Ovary (tissue), 7 donors: ENCODE measurements at regions not wholly inside any gene's neighbourhood (a gene's known extent, or its start where the extent isn't known, plus 50 kb on each side); places are given as distances from the start of the nearest gene placed in this dataset.

Experiments
- DNase-seq, 5 donors: peaks; one replicate each; pipeline ENCODE4 v3.0.0-alpha.2; 2019 to 2020
- H3K27ac ChIP-seq, 2 donors: fragments of 200-600 bp; one replicate each; pipeline versions ENCODE4 v1.5.1 to v1.8.0; 2019 to 2022
- H3K27me3 ChIP-seq: fragments of 200-600 bp; one replicate; pipeline ENCODE4 v1.8.0; 2022
- H3K36me3 ChIP-seq: fragments of 200-600 bp; sonication (generic); one replicate; pipeline ENCODE4 v1.5.1; 2019
- H3K4me1 ChIP-seq: one replicate; pipeline ENCODE4 v1.8.1; 2013; ENCODE audit warnings: mild to moderate bottlenecking, moderate library complexity; ENCODE audit not compliant: insufficient read depth
- H3K4me3 ChIP-seq: fragments of 200-600 bp; sonication (generic); one replicate; pipeline ENCODE4 v1.5.1; 2017
- H3K9me3 ChIP-seq, 2 donors: fragments of 200-600 bp in 1 of 2; sonication (generic) in 1 of 2; one replicate each; pipeline versions ENCODE4 v1.5.1 to v1.8.1; 2013 to 2019; ENCODE audit warnings: mild to moderate bottlenecking in 1 of 2, moderate library complexity in 1 of 2
- EP300 ChIP-seq: sonication (generic); formaldehyde crosslinking; IDR thresholded peaks from one replicate; pipeline ENCODE4 v1.6.1; 2017; ENCODE audit warnings: antibody characterized with exemption
- POLR2A ChIP-seq: fragments of 450-650 bp; IDR thresholded peaks from one replicate; pipeline ENCODE4 v1.6.1; 2017; ENCODE audit warnings: antibody characterized with exemption, mild to moderate bottlenecking, moderate library complexity
- WGBS, 3 donors: extraction: QIAGEN DNeasy Blood & Tissue Kit in 1 of 3; methylation state at CpG; one replicate each; pipeline versions ENCODE4 v1.1.5 to v1.1.7; 2013 to 2017; 5-methylcytosine and 5-hydroxymethylcytosine counted together
- intact Hi-C, 4 donors: fragments of 100-400 bp; cut with DNase I; formaldehyde crosslinking; loops; one replicate each; pipeline versions ENCODE4 v1.11.0 to v1.15.1; 2022 to 2023
- TF ChIP-seq, protein P1 (sequence below), 3 donors: fragments of 450-650 bp in 2 of 3; fragments of 200-600 bp in 1 of 3; IDR thresholded peaks; one replicate each; pipeline versions ENCODE4 v1.5.1 to v1.8.0; 2016 to 2022; ENCODE audit warnings: antibody characterized with exemption in 3 of 3, mild to moderate bottlenecking in 1 of 3
- donor health status: DM: no; HTN: no; CAD: no; lungs with moderate emphysema.
- donor health status: DM: no; HTN: no; CAD: no.
- donor health status: Bipolar disorder and iron deficiency.
- donor health status: DM: no; HTN: no; CAD: no.
- donor health status: DM: yes; HTN: yes; CAD: no.

DNA sequence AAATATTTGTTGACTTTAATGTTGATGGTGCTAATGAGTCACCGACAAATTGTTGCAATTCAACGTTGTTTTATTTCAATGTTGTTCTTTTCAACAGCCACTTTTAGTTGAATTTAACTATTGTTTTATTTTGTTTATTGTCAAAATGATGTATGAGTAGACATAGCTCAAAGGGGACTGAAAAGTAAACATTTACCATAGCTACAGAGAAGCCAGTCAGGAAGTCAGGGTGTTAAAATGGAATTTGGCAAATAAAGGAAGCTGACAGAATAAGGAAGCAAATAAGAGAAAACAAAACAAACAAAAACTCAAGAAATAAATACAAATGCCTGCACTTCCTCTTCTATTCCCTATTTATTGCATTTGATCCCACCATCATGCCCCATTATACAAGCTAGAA, 648.4 kb upstream of the HTR2C start:
- H3K36me3 ChIP-seq: no peaks in the 10 kb centered on the region
- H3K27ac ChIP-seq: no peak overlapping the region
- no peaks in the 10 kb centered on the region for H3K4me1 ChIP-seq
- 41 to 50% (median 48%) methylated on average over 2 of the region's 2 CpGs for WGBS, 3 donors
- intact Hi-C loops: no loop called here
- DNase-seq: no peak
- H3K27me3 ChIP-seq: no peaks in the 10 kb centered on the region
- TF ChIP-seq EP300 (no peak), POLR2A (no peak)
- TF ChIP-seq, protein P1, sequence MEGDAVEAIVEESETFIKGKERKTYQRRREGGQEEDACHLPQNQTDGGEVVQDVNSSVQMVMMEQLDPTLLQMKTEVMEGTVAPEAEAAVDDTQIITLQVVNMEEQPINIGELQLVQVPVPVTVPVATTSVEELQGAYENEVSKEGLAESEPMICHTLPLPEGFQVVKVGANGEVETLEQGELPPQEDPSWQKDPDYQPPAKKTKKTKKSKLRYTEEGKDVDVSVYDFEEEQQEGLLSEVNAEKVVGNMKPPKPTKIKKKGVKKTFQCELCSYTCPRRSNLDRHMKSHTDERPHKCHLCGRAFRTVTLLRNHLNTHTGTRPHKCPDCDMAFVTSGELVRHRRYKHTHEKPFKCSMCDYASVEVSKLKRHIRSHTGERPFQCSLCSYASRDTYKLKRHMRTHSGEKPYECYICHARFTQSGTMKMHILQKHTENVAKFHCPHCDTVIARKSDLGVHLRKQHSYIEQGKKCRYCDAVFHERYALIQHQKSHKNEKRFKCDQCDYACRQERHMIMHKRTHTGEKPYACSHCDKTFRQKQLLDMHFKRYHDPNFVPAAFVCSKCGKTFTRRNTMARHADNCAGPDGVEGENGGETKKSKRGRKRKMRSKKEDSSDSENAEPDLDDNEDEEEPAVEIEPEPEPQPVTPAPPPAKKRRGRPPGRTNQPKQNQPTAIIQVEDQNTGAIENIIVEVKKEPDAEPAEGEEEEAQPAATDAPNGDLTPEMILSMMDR (IDR thresholded peaks at IDR 0.05): no peak
- H3K4me3 ChIP-seq: no peak overlapping the region
- no peaks in the 10 kb centered on the region for H3K9me3 ChIP-seq

DNA sequence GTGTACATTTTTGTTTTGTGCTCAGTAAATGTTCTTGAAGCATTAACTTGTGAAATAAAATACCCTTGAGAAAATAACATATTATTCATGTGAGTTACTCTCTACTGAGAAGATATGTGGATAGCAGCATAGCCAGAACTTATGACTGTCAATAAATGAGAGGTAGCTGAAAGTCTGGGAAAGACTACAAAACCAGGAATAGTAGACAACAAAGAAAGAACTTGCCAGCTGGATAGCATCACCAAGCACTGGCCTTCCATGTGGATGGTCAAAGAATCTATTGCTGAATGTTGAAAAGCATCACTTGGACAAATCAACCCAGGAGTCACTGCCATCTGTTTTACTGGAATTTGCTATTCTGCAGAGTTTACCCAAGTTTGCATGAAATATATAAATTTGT, 650.0 kb upstream of the HTR2C start:
- Histone ChIP-seq H3K27ac (no peak overlapping the region), H3K9me3 (no peaks in the 10 kb centered on the region), H3K27me3 (no peaks in the 10 kb centered on the region), H3K36me3 (no peaks in the 10 kb centered on the region), H3K4me1 (no peaks in the 10 kb centered on the region), H3K4me3 (no peak overlapping the region)
- TF ChIP-seq, protein P1 (IDR thresholded peaks at IDR 0.05): no peak
- TF ChIP-seq EP300 (no peak), POLR2A (no peak)
- intact Hi-C loops: no loop called here
- no peak for DNase-seq

DNA sequence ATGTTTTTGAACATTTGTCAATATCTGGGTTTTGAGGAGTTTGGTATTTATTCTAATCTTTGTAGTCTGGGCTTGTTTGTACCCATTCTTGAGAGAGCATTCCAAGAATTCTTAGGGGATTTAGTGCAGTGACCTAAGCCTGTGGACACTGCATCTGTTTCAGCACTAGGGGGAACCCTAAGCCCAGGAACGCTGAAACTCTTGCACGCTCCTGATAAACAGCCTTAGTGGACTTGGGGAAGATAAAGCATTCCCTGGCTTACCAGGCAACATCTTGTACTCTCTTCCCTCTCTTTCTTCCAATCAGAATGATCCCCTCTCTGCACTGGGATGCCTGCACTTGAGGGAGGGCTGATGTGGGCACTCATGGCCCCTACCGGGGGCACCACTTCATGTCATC, 654.9 kb upstream of the HTR2C start:
- no peak for DNase-seq
- 27 to 46% (median 36%) methylated on average over 3 of the region's 3 CpGs for WGBS, 3 donors
- intact Hi-C loops: no loop called here
- Histone ChIP-seq H3K27me3 (no peaks in the 10 kb centered on the region), H3K36me3 (no peaks in the 10 kb centered on the region), H3K27ac (no peak overlapping the region), H3K4me3 (no peak overlapping the region), H3K4me1 (no peaks in the 10 kb centered on the region), H3K9me3 (no peaks in the 10 kb centered on the region)
- no peak for TF ChIP-seq EP300

DNA sequence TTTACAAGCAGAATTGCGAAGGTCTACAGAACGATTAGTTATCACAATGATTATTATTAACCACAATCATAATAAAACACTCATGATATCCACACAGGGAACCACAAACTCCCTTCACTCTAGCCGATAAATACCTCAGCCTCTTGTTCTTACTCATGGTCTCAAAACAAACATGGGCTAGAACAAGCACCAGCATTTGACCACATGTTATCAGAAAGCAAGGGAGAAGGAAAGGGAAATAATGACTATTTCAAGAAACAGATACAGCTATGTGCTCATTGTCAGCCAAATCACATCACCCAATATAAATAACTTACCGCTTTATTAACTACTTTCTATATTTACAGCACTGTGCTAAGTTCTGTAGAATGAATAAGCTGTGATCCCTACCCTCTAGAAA, 663.2 kb upstream of the HTR2C start:
- no peak overlapping the region for H3K4me3 ChIP-seq
- 35 to 44% (median 44%) methylated on average over 4 of the region's 4 CpGs for WGBS, 3 donors
- intact Hi-C loops: no loop called here
- H3K27me3 ChIP-seq: no peaks in the 10 kb centered on the region
- no peak overlapping the region for H3K27ac ChIP-seq
- no peaks in the 10 kb centered on the region for H3K36me3 ChIP-seq
- TF ChIP-seq POLR2A (no peak), EP300 (no peak)
- TF ChIP-seq, protein P1 (IDR thresholded peaks at IDR 0.05): no peak
- no peaks in the 10 kb centered on the region for H3K9me3 ChIP-seq
- DNase-seq: no peak
- no peaks in the 10 kb centered on the region for H3K4me1 ChIP-seq

DNA sequence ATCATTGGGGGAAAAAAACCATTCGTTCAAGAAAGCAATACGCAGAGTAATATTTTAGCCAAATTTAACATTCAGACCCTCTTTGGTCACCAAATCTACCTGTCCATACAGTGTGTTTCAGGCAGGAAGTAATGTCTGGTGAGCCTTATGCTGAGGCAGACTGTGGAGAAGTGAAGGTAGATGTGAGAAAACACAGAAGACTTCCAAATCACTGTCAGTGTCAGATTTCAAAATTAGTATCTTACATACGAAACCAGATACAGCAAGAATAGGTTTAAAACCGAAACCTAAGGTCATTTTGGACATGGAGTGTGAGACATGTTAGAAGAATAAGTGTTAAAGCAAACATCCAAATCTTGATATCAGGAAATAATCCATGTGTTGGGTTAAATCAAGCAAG, 664.5 kb upstream of the HTR2C start:
- no peak for DNase-seq
- intact Hi-C loops: no loop called here
- Histone ChIP-seq H3K27me3 (no peaks in the 10 kb centered on the region), H3K27ac (no peak overlapping the region), H3K9me3 (no peaks in the 10 kb centered on the region), H3K36me3 (no peaks in the 10 kb centered on the region), H3K4me3 (no peak overlapping the region), H3K4me1 (no peaks in the 10 kb centered on the region)
- TF ChIP-seq POLR2A: no peak
- TF ChIP-seq, protein P1 (IDR thresholded peaks at IDR 0.05): no peak
- TF ChIP-seq EP300: no peak
- 63 to 71% (median 69%) methylated on average over 4 of the region's 4 CpGs for WGBS, 3 donors
